C4-2B (cell line): ENCODE measurements at regions not wholly inside any gene's neighbourhood (a gene's known extent, or its start where the extent isn't known, plus 50 kb on each side); places are given as distances from the start of the nearest gene placed in this dataset.

Experiments
- H3K27ac ChIP-seq: fragments of 450-650 bp; 2 replicates; pipeline ENCODE4 v1.5.1; 2017
- ZFX ChIP-seq: fragments of 450-650 bp; IDR thresholded peaks from 2 replicates; pipeline ENCODE4 v1.6.1; 2017
- TF ChIP-seq, protein P1 (sequence below): fragments of 450-650 bp; conservative IDR thresholded peaks from 2 replicates; pipeline ENCODE4 v1.5.1; 2017; ENCODE audit warnings: mild to moderate bottlenecking

DNA sequence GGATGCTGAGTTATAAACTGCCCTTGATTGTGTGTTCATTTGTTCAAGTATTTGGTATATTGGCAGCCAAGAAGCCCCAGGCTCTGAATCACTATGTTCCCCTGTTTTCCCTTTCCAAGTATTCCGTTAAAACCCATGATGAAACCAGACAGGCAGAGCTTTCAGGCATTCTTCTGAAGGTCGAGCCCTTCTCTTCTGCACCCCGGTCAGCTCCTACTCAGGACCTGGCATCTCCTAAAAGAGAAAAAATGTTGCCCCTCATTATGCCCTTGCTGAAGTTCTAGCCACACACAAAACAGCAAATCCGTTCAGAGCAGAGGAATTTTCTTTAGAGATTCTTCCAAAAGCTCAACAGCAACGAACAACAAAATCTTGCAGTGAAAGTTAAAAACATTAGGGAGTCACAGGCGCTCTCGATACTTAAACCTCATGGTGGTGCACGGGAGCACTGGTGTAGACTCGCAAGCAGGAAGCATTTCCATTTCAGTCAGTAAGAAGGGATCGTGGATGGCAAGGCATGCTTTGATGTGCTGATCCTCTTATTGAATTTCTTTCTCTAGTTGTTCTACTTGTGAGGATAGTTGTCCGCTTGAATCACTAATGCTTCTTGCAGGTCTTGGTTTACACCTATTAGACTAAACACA, 264.9 kb downstream of the SKIDA1 start:
- no peak for TF ChIP-seq ZFX
- TF ChIP-seq, protein P1, sequence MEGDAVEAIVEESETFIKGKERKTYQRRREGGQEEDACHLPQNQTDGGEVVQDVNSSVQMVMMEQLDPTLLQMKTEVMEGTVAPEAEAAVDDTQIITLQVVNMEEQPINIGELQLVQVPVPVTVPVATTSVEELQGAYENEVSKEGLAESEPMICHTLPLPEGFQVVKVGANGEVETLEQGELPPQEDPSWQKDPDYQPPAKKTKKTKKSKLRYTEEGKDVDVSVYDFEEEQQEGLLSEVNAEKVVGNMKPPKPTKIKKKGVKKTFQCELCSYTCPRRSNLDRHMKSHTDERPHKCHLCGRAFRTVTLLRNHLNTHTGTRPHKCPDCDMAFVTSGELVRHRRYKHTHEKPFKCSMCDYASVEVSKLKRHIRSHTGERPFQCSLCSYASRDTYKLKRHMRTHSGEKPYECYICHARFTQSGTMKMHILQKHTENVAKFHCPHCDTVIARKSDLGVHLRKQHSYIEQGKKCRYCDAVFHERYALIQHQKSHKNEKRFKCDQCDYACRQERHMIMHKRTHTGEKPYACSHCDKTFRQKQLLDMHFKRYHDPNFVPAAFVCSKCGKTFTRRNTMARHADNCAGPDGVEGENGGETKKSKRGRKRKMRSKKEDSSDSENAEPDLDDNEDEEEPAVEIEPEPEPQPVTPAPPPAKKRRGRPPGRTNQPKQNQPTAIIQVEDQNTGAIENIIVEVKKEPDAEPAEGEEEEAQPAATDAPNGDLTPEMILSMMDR: no peak

DNA sequence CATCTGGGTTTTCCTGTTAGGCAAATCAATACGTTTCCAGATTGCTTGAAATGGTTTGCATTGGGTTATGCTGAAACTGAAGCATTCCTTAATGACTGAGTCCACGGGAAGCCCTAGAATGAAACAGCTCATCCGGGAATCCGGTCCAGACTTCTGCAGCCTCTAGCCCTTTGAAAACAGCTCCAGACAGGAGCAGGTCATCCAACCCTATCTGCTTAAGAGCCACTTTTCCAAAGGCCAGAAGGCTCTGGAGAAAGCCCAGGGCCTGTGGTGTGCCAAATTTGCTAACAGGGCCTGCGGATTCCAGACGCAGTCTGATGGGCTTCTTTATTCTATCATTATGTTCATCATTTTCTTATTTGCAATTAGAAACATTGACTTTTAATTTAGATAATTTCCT, 265.4 kb downstream of the SKIDA1 start:
- H3K27ac ChIP-seq: no peak overlapping the region
- no peak for TF ChIP-seq ZFX
- TF ChIP-seq, protein P1: no peak

More for the DNA sequence above, 264.9 kb downstream of the SKIDA1 start:
- no peak overlapping the region for H3K27ac ChIP-seq

DNA sequence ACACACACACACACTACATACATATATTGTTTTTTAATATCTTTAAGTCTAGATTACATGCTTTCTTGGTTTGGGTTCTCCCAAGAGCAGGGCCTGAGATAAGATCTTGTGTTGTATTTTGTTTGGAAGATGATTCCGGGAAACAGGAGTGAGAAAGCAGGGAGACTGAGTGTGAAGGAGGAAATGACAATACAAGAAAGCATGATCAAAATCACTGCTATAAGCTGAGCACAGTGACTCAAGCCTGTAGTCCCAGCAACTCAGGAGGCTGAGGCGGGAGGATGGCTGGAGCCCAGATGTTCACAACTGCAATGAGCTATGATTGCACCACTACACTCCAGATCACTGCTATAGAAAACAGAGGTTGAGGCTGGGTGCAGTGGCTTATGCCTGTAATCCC, 267.6 kb downstream of the SKIDA1 start:
- TF ChIP-seq ZFX: no peak
- no peak overlapping the region for H3K27ac ChIP-seq

DNA sequence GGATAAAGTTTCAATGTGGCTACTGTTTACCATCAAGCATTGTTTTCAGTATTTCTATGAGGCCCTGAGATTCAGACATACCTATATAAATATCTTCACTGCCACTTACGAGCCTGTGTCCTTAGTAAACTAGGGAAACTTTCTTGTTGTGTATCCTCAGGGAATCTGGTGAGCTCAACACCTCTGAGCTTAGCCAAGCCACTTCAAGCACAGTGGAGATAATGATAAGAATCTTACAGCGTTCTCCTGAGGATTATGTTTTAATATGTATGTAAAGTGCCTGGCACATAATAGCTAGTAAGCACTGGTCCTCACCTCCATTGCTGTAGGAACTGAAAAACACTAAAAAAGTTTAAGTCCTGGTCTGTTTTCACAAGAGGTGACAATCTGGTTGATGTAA, 268.3 kb downstream of the SKIDA1 start:
- TF ChIP-seq ZFX: no peak
- TF ChIP-seq, protein P1: no peak
- H3K27ac ChIP-seq: no peak overlapping the region

DNA sequence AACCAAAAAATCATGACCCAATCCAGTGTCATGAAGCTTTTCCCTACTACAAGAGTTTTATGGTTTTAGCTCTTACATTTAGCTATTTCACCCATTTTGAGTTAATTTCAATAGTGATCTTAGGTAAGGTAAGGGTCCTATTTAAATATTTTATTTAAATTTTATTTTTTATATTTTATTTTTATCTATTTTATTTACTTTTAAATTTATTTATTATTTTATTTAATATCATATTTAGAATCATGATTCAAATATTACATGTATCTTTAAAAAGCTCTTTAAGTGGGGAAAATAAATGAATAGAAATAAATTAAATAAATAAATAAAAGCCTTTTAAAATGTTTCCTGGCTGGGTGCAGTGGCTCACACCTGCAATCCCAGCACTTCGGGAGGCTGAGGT, 276.0 kb downstream of the SKIDA1 start:
- TF ChIP-seq ZFX: no peak
- TF ChIP-seq, protein P1: no peak
- H3K27ac ChIP-seq: no peak overlapping the region

DNA sequence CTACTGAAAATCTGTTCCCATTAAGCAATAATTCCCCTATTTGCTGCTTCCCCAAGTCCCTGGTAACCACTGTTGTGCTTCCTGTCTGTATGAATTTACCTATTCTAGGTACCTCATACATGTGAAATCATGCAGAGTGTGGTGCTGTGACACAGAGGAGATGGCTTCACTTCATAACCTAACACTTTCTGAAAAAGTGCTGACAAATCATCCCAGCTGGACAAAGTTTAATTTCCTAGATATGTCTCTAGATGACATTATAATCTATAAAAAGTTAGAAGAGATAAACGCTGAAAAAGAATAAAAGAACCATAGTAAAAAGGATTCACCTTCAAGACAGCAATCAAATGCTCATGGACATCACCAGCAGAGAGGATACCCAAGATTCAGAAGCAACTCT, 277.9 kb downstream of the SKIDA1 start:
- no peak overlapping the region for H3K27ac ChIP-seq
- TF ChIP-seq, protein P1: no peak
- no peak for TF ChIP-seq ZFX

DNA sequence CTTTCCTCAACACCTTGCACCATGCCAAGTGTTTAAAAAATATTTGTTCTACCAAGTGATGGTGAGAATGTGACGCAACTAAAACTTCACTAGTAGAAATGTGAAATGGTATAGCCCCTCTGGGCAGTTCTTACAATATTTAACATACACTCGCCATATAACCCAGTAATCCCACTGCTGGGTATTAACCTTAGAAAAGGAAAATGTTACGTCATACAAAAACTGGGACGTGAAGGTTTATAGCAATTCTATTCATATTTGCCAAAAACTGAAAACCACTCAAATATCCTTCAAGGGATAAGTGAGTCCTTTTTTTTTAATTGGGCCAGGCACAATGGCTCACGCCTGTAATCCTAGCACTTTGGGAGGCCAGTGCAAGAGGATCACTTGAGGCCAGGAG, 279.3 kb downstream of the SKIDA1 start:
- no peak overlapping the region for H3K27ac ChIP-seq
- TF ChIP-seq, protein P1: no peak
- no peak for TF ChIP-seq ZFX

DNA sequence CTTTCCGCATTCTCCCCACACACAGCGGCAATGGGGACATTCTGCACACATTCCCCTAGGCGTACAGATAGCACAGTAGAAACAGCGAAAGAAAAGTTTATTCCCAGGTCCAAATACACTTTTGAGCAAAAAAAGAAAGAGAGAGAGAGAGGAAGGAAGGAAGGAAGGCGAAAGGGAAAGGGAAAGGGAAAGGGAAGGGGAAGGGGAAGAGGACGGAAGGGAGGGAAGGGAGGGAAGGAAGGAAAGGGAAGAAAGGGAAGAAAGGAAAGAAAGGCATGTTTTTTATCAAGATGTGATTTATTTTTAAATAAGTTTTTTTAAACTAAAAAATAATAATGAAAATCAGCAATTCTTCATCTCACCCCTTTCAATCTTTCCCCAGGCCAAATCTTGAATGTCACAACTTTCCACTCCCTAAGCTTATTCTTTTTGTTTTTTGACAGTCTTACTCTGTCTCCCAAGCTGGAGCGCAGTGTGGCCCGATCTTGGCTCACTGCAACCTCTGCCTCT, 281.7 kb downstream of the SKIDA1 start:
- no peak overlapping the region for H3K27ac ChIP-seq
- TF ChIP-seq, protein P1: no peak
- TF ChIP-seq ZFX: no peak
